Ovary (tissue), 3 donors: ENCODE measurements at regions not wholly inside any gene's neighbourhood (a gene's known extent, or its start where the extent isn't known, plus 50 kb on each side); places are given as distances from the start of the nearest gene placed in this dataset.

ENCODE experiments used
- EP300 ChIP-seq: sonication (generic); formaldehyde crosslinking; IDR thresholded peaks from one replicate; pipeline ENCODE4 v1.6.1; 2017; ENCODE audit warnings: antibody characterized with exemption
- POLR2A ChIP-seq: fragments of 450-650 bp; IDR thresholded peaks from one replicate; pipeline ENCODE4 v1.6.1; 2017; ENCODE audit warnings: antibody characterized with exemption, mild to moderate bottlenecking, moderate library complexity
- TF ChIP-seq, protein P1 (sequence below), 3 donors: fragments of 450-650 bp in 2 of 3; fragments of 200-600 bp in 1 of 3; IDR thresholded peaks; one replicate each; pipeline versions ENCODE4 v1.5.1 to v1.8.0; 2016 to 2022; ENCODE audit warnings: antibody characterized with exemption in 3 of 3, mild to moderate bottlenecking in 1 of 3
- donor health status: DM: no; HTN: no; CAD: no.

DNA sequence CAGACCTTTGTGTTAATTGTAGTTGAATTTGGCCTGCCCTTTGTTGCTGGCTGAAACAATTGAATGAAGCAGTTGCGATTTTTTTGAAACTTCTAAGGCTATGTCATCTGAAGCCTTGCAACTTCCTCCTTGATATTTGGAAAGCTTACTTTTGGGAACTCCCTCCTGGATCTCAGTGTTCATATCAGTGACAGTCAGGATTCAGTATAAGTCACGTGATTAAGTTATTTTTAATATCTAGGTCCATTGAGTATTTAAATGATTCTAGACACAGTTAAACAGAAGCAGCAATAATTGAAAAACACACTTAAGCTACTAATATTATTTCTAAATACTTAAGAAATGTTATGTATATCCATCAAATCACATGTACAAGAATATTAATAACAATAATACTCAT lies 951.3 kb downstream of the GRIK2 start:
- TF ChIP-seq, protein P1, sequence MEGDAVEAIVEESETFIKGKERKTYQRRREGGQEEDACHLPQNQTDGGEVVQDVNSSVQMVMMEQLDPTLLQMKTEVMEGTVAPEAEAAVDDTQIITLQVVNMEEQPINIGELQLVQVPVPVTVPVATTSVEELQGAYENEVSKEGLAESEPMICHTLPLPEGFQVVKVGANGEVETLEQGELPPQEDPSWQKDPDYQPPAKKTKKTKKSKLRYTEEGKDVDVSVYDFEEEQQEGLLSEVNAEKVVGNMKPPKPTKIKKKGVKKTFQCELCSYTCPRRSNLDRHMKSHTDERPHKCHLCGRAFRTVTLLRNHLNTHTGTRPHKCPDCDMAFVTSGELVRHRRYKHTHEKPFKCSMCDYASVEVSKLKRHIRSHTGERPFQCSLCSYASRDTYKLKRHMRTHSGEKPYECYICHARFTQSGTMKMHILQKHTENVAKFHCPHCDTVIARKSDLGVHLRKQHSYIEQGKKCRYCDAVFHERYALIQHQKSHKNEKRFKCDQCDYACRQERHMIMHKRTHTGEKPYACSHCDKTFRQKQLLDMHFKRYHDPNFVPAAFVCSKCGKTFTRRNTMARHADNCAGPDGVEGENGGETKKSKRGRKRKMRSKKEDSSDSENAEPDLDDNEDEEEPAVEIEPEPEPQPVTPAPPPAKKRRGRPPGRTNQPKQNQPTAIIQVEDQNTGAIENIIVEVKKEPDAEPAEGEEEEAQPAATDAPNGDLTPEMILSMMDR (IDR thresholded peaks at IDR 0.05): no peak
- no peak for TF ChIP-seq POLR2A
- no peak for TF ChIP-seq EP300
